Endothelial cell of umbilical vein (primary cell): ENCODE measurements at regions not wholly inside any gene's neighbourhood (a gene's known extent, or its start where the extent isn't known, plus 50 kb on each side); places are given as distances from the start of the nearest gene placed in this dataset.
A peak's percentile ranks its signal among the peaks of the same experiment; 100 is the strongest.

ENCODE experiments used
- EZH2 ChIP-seq: IDR thresholded peaks from 2 replicates; pipeline ENCODE4 v1.6.1; 2012; ENCODE audit warnings: borderline replicate concordance, low read depth, mild to moderate bottlenecking, moderate library complexity, low read length, inconsistent platforms; ENCODE audit not compliant: severe bottlenecking
- JUN ChIP-seq: IDR thresholded peaks from 2 replicates; pipeline ENCODE4 v1.6.1; 2011; ENCODE audit warnings: borderline replicate concordance, low read depth; ENCODE audit not compliant: insufficient read length, insufficient read depth
- MYC ChIP-seq: IDR thresholded peaks from one replicate; pipeline ENCODE4 v1.6.1; 2011; ENCODE audit warnings: mild to moderate bottlenecking, low read depth, low read length
- POLR2A ChIP-seq: IDR thresholded peaks from 2 replicates; pipeline ENCODE4 v1.6.1; 2012; ENCODE audit warnings: low read depth, mild to moderate bottlenecking, control low read depth, low read length
- POLR2AphosphoS5 ChIP-seq: IDR thresholded peaks from 2 replicates; pipeline ENCODE4 v1.6.1; 2012; ENCODE audit warnings: low read depth, mild to moderate bottlenecking, control low read depth, low read length, moderate library complexity; ENCODE audit not compliant: insufficient read depth
- TF ChIP-seq, protein P1 (sequence below), 2 donors: IDR thresholded peaks; 1 replicate in 1 of 2; 2 replicates in 1 of 2; pipeline ENCODE4 v1.5.1; 2011; ENCODE audit warnings: low read length in 2 of 2, mild to moderate bottlenecking in 2 of 2, moderate library complexity in 2 of 2, control low read depth in 1 of 2, inconsistent platforms in 1 of 2, low read depth in 1 of 2; ENCODE audit not compliant: insufficient read depth in 1 of 2; ENCODE audit errors: extremely low read depth in 1 of 2
- TF ChIP-seq, protein P2 (sequence below): IDR thresholded peaks from 2 replicates; pipeline ENCODE4 v1.6.1; 2011; ENCODE audit not compliant: insufficient read depth, insufficient read length

GRCh38 chr11:131064373-131064991 is 148.2 kb upstream of the SNX19 start:
- TF ChIP-seq POLR2A (no peak), POLR2AphosphoS5 (no peak), JUN (no peak), EZH2 (no peak), MYC (no peak)
- TF ChIP-seq, protein P1, sequence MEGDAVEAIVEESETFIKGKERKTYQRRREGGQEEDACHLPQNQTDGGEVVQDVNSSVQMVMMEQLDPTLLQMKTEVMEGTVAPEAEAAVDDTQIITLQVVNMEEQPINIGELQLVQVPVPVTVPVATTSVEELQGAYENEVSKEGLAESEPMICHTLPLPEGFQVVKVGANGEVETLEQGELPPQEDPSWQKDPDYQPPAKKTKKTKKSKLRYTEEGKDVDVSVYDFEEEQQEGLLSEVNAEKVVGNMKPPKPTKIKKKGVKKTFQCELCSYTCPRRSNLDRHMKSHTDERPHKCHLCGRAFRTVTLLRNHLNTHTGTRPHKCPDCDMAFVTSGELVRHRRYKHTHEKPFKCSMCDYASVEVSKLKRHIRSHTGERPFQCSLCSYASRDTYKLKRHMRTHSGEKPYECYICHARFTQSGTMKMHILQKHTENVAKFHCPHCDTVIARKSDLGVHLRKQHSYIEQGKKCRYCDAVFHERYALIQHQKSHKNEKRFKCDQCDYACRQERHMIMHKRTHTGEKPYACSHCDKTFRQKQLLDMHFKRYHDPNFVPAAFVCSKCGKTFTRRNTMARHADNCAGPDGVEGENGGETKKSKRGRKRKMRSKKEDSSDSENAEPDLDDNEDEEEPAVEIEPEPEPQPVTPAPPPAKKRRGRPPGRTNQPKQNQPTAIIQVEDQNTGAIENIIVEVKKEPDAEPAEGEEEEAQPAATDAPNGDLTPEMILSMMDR (IDR thresholded peaks at IDR 0.05; ENCODE audit: extremely low read depth in 1 of 2, insufficient read depth in 1 of 2, low read depth in 1 of 2, low read length in 2 of 2) = peak; percentile 54 to 63
- TF ChIP-seq, protein P2, sequence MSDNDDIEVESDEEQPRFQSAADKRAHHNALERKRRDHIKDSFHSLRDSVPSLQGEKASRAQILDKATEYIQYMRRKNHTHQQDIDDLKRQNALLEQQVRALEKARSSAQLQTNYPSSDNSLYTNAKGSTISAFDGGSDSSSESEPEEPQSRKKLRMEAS = no peak
